Epithelial cell of proximal tubule (primary cell): ENCODE measurements at regions not wholly inside any gene's neighbourhood (a gene's known extent, or its start where the extent isn't known, plus 50 kb on each side); places are given as distances from the start of the nearest gene placed in this dataset.

Source experiments
- DNase-seq: peaks from one replicate; pipeline ENCODE4 v3.0.0-alpha.2; 2011; ENCODE audit warnings: low read depth
- H3K4me3 ChIP-seq: 2 replicates; pipeline ENCODE4 v1.5.1; 2011; ENCODE audit warnings: low read depth, mild to moderate bottlenecking, low read length
- CTCF ChIP-seq: conservative IDR thresholded peaks from 2 replicates; pipeline ENCODE4 v1.5.1; 2012; ENCODE audit warnings: low read depth, mild to moderate bottlenecking, low read length

- no peak for DNase-seq
- H3K4me3 ChIP-seq, result no peak overlapping the region
- no peak for TF ChIP-seq CTCF
These were observed 148.1 kb upstream of the TENT5A start for GRCh38 chr6:81900616-81901015.

- H3K4me3 ChIP-seq, result no peak overlapping the region
- TF ChIP-seq CTCF, result no peak
- DNase-seq, result no peak
These were observed 145.3 kb upstream of the TENT5A start for GRCh38 chr6:81897793-81898192.

GRCh38 chr6:81896525-81897503 lies 144.3 kb upstream of the TENT5A start:
- H3K4me3 ChIP-seq, result no peak overlapping the region
- no peak for DNase-seq
- no peak for TF ChIP-seq CTCF

GRCh38 chr6:81895511-81896185 lies 143.2 kb upstream of the TENT5A start:
- no peak for TF ChIP-seq CTCF
- DNase-seq, result no peak
- H3K4me3 ChIP-seq, result no peak overlapping the region

GRCh38 chr6:81894788-81895271 lies 142.3 kb upstream of the TENT5A start:
- no peak for DNase-seq
- TF ChIP-seq CTCF, result no peak
- H3K4me3 ChIP-seq, result no peak overlapping the region

GRCh38 chr6:81894306-81894705 lies 141.8 kb upstream of the TENT5A start:
- no peak for TF ChIP-seq CTCF
- no peak for DNase-seq
- H3K4me3 ChIP-seq, result no peak overlapping the region
